HEK293T (cell line): ENCODE measurements at regions not wholly inside any gene's neighbourhood (a gene's known extent, or its start where the extent isn't known, plus 50 kb on each side); places are given as distances from the start of the nearest gene placed in this dataset.

Experiments used
- ARNT ChIP-seq: fragments of 450-650 bp; IDR thresholded peaks from 2 replicates; pipeline ENCODE4 v1.6.1; 2017; ENCODE audit warnings: mild to moderate bottlenecking
- FOXK2 ChIP-seq: fragments of 450-650 bp; IDR thresholded peaks from 2 replicates; pipeline ENCODE4 v1.6.1; 2016; ENCODE audit warnings: mild to moderate bottlenecking
- PKNOX1 ChIP-seq: fragments of 450-650 bp; IDR thresholded peaks from 2 replicates; pipeline ENCODE4 v1.6.1; 2016
- SP1 ChIP-seq: fragments of 450-650 bp; IDR thresholded peaks from 2 replicates; pipeline ENCODE4 v1.6.1; 2017
- TARDBP ChIP-seq: fragments of 450-650 bp; IDR thresholded peaks from 2 replicates; pipeline ENCODE4 v1.6.1; 2016

DNA sequence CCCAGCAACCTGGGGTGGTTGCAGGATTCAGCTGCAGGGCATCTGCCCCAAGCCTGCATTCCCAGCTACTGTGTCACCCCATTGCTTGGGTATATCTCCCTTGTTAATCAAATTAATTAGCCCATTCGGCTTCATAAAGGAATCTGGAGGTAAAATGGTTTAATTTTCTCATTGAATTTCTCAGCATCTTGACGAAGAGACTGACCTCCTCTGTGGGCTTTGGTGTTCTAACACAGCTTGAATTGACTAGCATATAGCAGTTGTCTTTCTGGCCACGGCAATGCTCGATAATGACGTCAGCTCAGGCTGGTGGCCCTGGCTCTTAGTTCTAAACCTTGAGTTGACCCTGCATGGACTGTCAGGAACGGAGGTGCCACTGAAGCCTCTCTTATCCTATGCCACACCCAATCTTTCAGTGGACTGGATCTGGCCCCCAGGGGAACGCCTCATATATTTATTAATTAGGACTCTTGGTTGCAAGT lies 72.4 kb downstream of the MSX2 start:
- TF ChIP-seq FOXK2 (no peak), SP1 (no peak), PKNOX1 (no peak), TARDBP (no peak), ARNT (no peak)
